OCI-LY1 (cell line): ENCODE measurements at regions not wholly inside any gene's neighbourhood (a gene's known extent, or its start where the extent isn't known, plus 50 kb on each side); places are given as distances from the start of the nearest gene placed in this dataset.
"Not testable (repeated sequence)": the region's sequence is repeated elsewhere in the genome, so short reads cannot be mapped to it uniquely, and the experiment has no call there.

Experiments
- H2AFZ ChIP-seq: fragments of 200-600 bp; sonication (generic), shearing (Covaris generic); 2 replicates; pipeline ENCODE4 v1.6.0; 2014; ENCODE audit warnings: antibody characterized with exemption, mild to moderate bottlenecking, low read length
- H3F3A ChIP-seq: fragments of 200-600 bp; sonication (generic), shearing (Covaris generic); 2 replicates; pipeline ENCODE4 v1.6.0; 2014; ENCODE audit warnings: mild to moderate bottlenecking, antibody characterized with exemption, low read length, moderate library complexity; ENCODE audit not compliant: insufficient read depth
- H3K27ac ChIP-seq: fragments of 200-600 bp; sonication (generic); 2 replicates; pipeline ENCODE4 v1.5.1; 2014; ENCODE audit warnings: low read length, mixed run types, mild to moderate bottlenecking, low read depth; ENCODE audit not compliant: poor library complexity, severe bottlenecking
- H3K27me3 ChIP-seq: fragments of 200-600 bp; sonication (generic); 2 replicates; pipeline ENCODE4 v1.6.0; 2014; ENCODE audit warnings: antibody characterized with exemption, mild to moderate bottlenecking, low read length, moderate library complexity; ENCODE audit not compliant: insufficient read depth
- H3K36me3 ChIP-seq: fragments of 200-600 bp; sonication (generic); 2 replicates; pipeline ENCODE4 v1.6.1; 2014; ENCODE audit warnings: mild to moderate bottlenecking, antibody characterized with exemption, low read length, moderate library complexity, mixed read lengths; ENCODE audit not compliant: insufficient read depth
- H3K4me1 ChIP-seq: fragments of 200-600 bp; sonication (generic); 2 replicates; pipeline ENCODE4 v1.5.1; 2014; ENCODE audit warnings: mild to moderate bottlenecking, low read length, moderate library complexity; ENCODE audit not compliant: insufficient read depth, severe bottlenecking
- H3K4me2 ChIP-seq: fragments of 200-600 bp; sonication (generic), shearing (Covaris generic); 2 replicates; pipeline ENCODE4 v1.6.1; 2014; ENCODE audit warnings: low read length
- H3K4me3 ChIP-seq: fragments of 200-600 bp; sonication (generic); 2 replicates; pipeline ENCODE4 v1.5.1; 2014; ENCODE audit warnings: low read length, low read depth, mild to moderate bottlenecking, mixed read lengths; ENCODE audit not compliant: poor library complexity, severe bottlenecking
- H3K79me2 ChIP-seq: fragments of 200-600 bp; shearing (Covaris generic); 2 replicates; pipeline ENCODE4 v1.6.1; 2016; ENCODE audit warnings: mixed run types, low read length, mixed read lengths; ENCODE audit not compliant: insufficient read depth
- H3K9ac ChIP-seq: fragments of 200-600 bp; sonication (generic), shearing (Covaris generic); 2 replicates; pipeline ENCODE4 v1.6.1; 2014; ENCODE audit warnings: mild to moderate bottlenecking, low read length, mixed read lengths
- H3K9me2 ChIP-seq: fragments of 200-600 bp; sonication (generic), shearing (Covaris generic); 2 replicates; pipeline ENCODE4 v1.6.1; 2014; ENCODE audit warnings: low read depth, mild to moderate bottlenecking, low read length, mixed read lengths
- H3K9me3 ChIP-seq: fragments of 200-600 bp; shearing (Covaris generic); 2 replicates; pipeline ENCODE4 v1.6.1; 2014; ENCODE audit warnings: low read length, mixed read lengths
- H4K20me1 ChIP-seq: fragments of 200-600 bp; sonication (generic), shearing (Covaris generic); 2 replicates; pipeline ENCODE4 v1.6.0; 2016; ENCODE audit warnings: mild to moderate bottlenecking, low read length; ENCODE audit not compliant: insufficient read depth

- not testable (repeated sequence) for H2AFZ ChIP-seq, H4K20me1 ChIP-seq, H3K36me3 ChIP-seq, H3K79me2 ChIP-seq, H3K9ac ChIP-seq, H3K4me2 ChIP-seq, H3K27me3 ChIP-seq, H3K4me3 ChIP-seq, H3F3A ChIP-seq, H3K9me2 ChIP-seq, H3K4me1 ChIP-seq, H3K27ac ChIP-seq, H3K9me3 ChIP-seq
Measured at GRCh38 chr15:30497275-30497674, 54.6 kb upstream of the GOLGA8Q start.

GRCh38 chr15:30499233-30499632, 52.6 kb upstream of the GOLGA8Q start:
- H3K36me3 ChIP-seq, H3K27me3 ChIP-seq, H4K20me1 ChIP-seq, H3K9ac ChIP-seq, H3K4me1 ChIP-seq, H3K4me2 ChIP-seq, H3K9me3 ChIP-seq, H3K4me3 ChIP-seq, H2AFZ ChIP-seq, H3K27ac ChIP-seq, H3K9me2 ChIP-seq, H3F3A ChIP-seq, H3K79me2 ChIP-seq: not testable (repeated sequence)

GRCh38 chr15:30500511-30500910, 51.3 kb upstream of the GOLGA8Q start:
- H3K36me3 ChIP-seq, H3K79me2 ChIP-seq, H3K9ac ChIP-seq, H3K27me3 ChIP-seq, H3F3A ChIP-seq, H3K27ac ChIP-seq, H4K20me1 ChIP-seq, H3K9me3 ChIP-seq, H3K9me2 ChIP-seq, H2AFZ ChIP-seq, H3K4me3 ChIP-seq, H3K4me1 ChIP-seq, H3K4me2 ChIP-seq: not testable (repeated sequence)
